ENCODE measurements at regions not wholly inside any gene's neighbourhood (a gene's known extent, or its start where the extent isn't known, plus 50 kb on each side); places are given as distances from the start of the nearest gene placed in this dataset.
"Not testable (repeated sequence)": the region's sequence is repeated elsewhere in the genome, so short reads cannot be mapped to it uniquely, and the experiment has no call there.

GRCh38 chr4:110343534-110343933, 132.4 kb upstream of the ENPEP start:
- H3K4me1 ChIP-seq (ENCODE audit: insufficient read depth, poor library complexity, severe bottlenecking) = no peaks in the 10 kb centered on the region
- TF ChIP-seq, protein P1, sequence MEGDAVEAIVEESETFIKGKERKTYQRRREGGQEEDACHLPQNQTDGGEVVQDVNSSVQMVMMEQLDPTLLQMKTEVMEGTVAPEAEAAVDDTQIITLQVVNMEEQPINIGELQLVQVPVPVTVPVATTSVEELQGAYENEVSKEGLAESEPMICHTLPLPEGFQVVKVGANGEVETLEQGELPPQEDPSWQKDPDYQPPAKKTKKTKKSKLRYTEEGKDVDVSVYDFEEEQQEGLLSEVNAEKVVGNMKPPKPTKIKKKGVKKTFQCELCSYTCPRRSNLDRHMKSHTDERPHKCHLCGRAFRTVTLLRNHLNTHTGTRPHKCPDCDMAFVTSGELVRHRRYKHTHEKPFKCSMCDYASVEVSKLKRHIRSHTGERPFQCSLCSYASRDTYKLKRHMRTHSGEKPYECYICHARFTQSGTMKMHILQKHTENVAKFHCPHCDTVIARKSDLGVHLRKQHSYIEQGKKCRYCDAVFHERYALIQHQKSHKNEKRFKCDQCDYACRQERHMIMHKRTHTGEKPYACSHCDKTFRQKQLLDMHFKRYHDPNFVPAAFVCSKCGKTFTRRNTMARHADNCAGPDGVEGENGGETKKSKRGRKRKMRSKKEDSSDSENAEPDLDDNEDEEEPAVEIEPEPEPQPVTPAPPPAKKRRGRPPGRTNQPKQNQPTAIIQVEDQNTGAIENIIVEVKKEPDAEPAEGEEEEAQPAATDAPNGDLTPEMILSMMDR (IDR thresholded peaks at IDR 0.05; ENCODE audit: poor library complexity, severe bottlenecking) = no peak
- ATAC-seq (ENCODE audit: low read depth) = no peak
- peaks cover 4% of the 10 kb centered on the region for H3K27me3 ChIP-seq (ENCODE audit: insufficient read depth, poor library complexity, severe bottlenecking)
- no peak overlapping the region for H3K4me3 ChIP-seq (ENCODE audit: severe bottlenecking)
- H3K27ac ChIP-seq (ENCODE audit: poor library complexity, severe bottlenecking) = no peak overlapping the region
- no peak for DNase-seq (ENCODE audit: low spot score)
- no peaks in the 10 kb centered on the region for H3K36me3 ChIP-seq (ENCODE audit: low read depth)
- no peaks in the 10 kb centered on the region for H3K9me3 ChIP-seq (ENCODE audit: severe bottlenecking)

- not testable (repeated sequence) for H3K36me3 ChIP-seq (ENCODE audit: low read depth); H3K4me1 ChIP-seq (ENCODE audit: insufficient read depth, poor library complexity, severe bottlenecking); H3K9me3 ChIP-seq (ENCODE audit: severe bottlenecking); H3K27me3 ChIP-seq (ENCODE audit: insufficient read depth, poor library complexity, severe bottlenecking); H3K4me3 ChIP-seq (ENCODE audit: severe bottlenecking); DNase-seq (ENCODE audit: low spot score); ATAC-seq (ENCODE audit: low read depth); H3K27ac ChIP-seq (ENCODE audit: poor library complexity, severe bottlenecking)
These were observed 134.8 kb upstream of the ENPEP start for GRCh38 chr4:110341118-110341517.

- Histone ChIP-seq H3K4me3 (ENCODE audit: severe bottlenecking) (no peak overlapping the region), H3K9me3 (ENCODE audit: severe bottlenecking) (no peaks in the 10 kb centered on the region), H3K36me3 (ENCODE audit: low read depth) (no peaks in the 10 kb centered on the region), H3K4me1 (ENCODE audit: insufficient read depth, poor library complexity, severe bottlenecking) (no peaks in the 10 kb centered on the region), H3K27me3 (ENCODE audit: insufficient read depth, poor library complexity, severe bottlenecking) (no peaks in the 10 kb centered on the region), H3K27ac (ENCODE audit: poor library complexity, severe bottlenecking) (no peak overlapping the region)
- no peak for ATAC-seq (ENCODE audit: low read depth)
- TF ChIP-seq, protein P1 (IDR thresholded peaks at IDR 0.05; ENCODE audit: poor library complexity, severe bottlenecking) = no peak
- DNase-seq (ENCODE audit: low spot score) = no peak
These were observed 137.0 kb upstream of the ELOVL6 start for GRCh38 chr4:110335399-110335798.

DNA sequence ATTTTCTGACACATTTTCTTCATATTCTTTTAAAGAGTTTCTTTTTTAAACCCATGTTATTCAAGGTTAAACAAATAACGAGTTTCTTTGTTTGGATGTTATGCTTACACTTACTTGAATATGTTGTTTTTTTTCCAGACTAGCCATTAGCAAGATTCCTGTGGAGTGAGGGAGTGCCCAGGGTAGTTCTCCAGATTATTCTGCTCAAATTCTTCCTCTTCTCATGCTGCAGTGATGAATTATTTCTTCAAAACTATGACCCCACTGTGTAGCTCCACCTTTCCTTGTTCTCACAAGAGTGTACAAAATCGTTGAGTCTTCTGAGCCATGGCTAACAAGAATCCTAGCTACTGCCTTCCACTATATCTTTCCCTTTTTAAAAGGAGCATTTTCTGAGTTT, 134.1 kb upstream of the ELOVL6 start:
- Histone ChIP-seq H3K9me3 (ENCODE audit: severe bottlenecking) (no peaks in the 10 kb centered on the region), H3K27me3 (ENCODE audit: insufficient read depth, poor library complexity, severe bottlenecking) (no peaks in the 10 kb centered on the region), H3K4me3 (ENCODE audit: severe bottlenecking) (no peak overlapping the region), H3K27ac (ENCODE audit: poor library complexity, severe bottlenecking) (no peak overlapping the region), H3K4me1 (ENCODE audit: insufficient read depth, poor library complexity, severe bottlenecking) (no peaks in the 10 kb centered on the region), H3K36me3 (ENCODE audit: low read depth) (no peaks in the 10 kb centered on the region)
- DNase-seq (ENCODE audit: low spot score) (no peak), ATAC-seq (ENCODE audit: low read depth) (no peak)
- TF ChIP-seq, protein P1 (IDR thresholded peaks at IDR 0.05; ENCODE audit: poor library complexity, severe bottlenecking) = no peak

DNA sequence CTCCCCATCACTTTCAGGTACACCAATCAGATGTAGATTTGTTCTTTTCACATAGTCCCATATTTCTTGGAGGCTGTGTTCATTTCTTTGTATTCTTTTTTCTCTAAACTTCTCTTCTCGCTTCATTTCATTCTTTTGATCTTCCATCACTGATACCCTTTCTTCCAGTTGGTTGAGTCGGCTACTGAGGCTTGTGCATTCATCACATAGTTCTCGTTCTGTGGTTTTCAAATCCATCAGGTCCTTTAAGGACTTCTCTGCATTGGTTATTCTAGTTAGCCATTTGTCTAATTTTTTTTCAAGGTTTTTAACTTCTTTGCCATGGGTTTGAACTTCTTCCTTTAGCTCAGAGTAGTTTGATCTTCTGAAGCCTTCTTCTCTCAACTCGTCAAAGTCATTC, 128.0 kb upstream of the ELOVL6 start:
- DNase-seq (ENCODE audit: low spot score); H3K27ac ChIP-seq (ENCODE audit: poor library complexity, severe bottlenecking); ATAC-seq (ENCODE audit: low read depth); H3K36me3 ChIP-seq (ENCODE audit: low read depth); H3K9me3 ChIP-seq (ENCODE audit: severe bottlenecking); H3K4me3 ChIP-seq (ENCODE audit: severe bottlenecking); H3K27me3 ChIP-seq (ENCODE audit: insufficient read depth, poor library complexity, severe bottlenecking); H3K4me1 ChIP-seq (ENCODE audit: insufficient read depth, poor library complexity, severe bottlenecking): not testable (repeated sequence)

DNA sequence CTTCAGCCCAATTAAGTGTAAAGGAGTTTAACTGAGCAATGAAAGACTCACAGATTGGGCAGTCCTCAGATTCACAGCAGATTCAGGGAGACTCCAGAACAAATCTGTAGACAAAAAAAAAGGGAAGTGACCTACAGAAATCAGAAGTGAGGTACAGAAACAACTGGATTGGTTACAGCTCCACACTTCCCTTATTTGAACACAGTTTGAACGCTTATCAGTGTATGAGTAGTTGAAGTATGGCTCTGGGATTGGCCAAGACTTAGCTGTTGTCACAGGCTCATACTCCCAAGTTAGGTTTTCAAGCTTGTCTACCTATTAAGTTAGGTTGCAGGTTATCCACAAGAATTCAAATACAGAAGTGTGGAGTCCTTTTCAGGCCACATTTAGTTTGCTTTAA, 112.4 kb upstream of the ELOVL6 start:
- Histone ChIP-seq H3K9me3 (ENCODE audit: severe bottlenecking) (no peaks in the 10 kb centered on the region), H3K27ac (ENCODE audit: poor library complexity, severe bottlenecking) (no peak overlapping the region), H3K36me3 (ENCODE audit: low read depth) (no peaks in the 10 kb centered on the region), H3K4me1 (ENCODE audit: insufficient read depth, poor library complexity, severe bottlenecking) (no peaks in the 10 kb centered on the region), H3K27me3 (ENCODE audit: insufficient read depth, poor library complexity, severe bottlenecking) (no peaks in the 10 kb centered on the region), H3K4me3 (ENCODE audit: severe bottlenecking) (no peak overlapping the region)
- ATAC-seq (ENCODE audit: low read depth) = no peak
- DNase-seq (ENCODE audit: low spot score) = no peak
- TF ChIP-seq, protein P1 (IDR thresholded peaks at IDR 0.05; ENCODE audit: poor library complexity, severe bottlenecking) = no peak
